ENCODE measurements at regions not wholly inside any gene's neighbourhood (a gene's known extent, or its start where the extent isn't known, plus 50 kb on each side); places are given as distances from the start of the nearest gene placed in this dataset.
"Not testable (repeated sequence)": the region's sequence is repeated elsewhere in the genome, so short reads cannot be mapped to it uniquely, and the experiment has no call there.

- DNase-seq, result no peak
Measured at GRCh38 chr14:65153101-65153500, 50.8 kb upstream of the MAX start.

DNA sequence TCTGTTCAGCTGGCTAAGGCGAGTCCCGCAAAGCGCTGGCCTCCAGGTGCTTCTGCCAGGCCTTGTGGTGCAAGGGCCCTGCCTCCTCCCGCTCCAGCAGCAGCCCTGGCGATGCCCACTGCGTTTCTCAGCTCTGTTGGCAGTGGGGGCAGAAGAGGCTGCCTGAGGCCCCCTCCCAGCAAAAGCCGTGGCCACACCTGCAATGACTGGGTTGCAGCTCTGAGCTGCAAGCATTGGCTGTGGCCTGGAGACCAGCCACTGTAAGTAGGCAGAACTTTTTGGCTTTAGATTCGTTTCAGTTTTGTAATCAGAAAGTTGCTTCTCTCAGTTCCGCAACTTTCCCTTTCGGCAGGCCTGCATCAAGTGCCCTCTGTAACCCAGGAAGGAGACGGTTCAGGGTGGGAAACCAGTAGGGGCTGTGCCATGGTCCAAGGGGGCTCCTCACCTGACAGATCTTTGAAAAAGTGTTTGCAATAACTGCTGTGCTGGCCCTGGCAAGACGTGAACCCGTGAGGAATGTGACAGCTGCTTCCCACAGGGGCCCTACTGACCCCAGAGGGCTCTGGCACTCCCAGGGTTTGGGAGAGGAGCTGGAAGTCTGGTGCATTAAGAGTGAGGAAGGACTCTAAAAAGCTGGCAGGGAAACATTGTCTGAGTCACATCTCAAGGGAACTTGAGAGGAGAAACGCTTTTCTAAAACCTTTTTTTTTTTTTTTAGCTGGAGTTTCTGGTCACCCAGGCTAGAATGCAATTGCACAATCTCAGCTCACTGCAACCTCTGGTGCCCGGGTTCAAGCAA, 54.5 kb upstream of the MAX start:
- DNase-seq, result no peak

DNA sequence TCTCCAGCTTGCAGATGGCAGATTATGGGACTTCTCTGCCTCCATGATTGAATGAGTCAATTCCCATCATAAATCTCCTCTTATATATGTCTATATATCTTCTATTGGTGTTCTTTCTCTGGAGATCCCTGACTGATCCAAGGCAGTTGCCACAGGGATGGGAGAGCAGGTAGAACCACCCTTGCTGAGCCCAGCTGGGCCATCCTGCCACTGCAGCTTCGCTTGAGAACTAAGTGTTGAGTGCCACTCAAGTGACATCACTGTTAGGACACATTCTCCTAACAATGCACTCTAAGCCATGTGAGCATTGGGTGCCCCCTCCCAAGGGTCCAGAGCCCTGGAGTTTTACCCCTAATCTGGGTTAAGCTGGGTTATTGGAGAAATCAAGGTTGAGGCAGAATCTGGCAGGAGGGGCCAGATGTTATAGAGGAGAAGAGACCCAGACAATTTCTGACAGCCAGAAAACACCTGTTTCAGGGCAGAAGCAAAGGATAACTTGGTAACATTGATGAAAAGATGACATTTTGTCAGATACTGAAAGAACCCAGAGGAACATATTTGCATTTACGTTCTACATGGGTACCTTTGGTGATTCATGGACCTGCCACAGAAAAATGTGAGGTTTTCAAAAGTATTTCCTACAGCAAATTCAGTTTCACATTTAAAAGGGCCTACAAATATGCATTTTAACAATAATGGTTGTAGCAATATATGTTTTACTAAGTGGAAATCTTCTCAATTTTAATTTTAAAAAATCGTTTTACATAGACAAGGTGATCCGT, 57.2 kb upstream of the MAX start:
- DNase-seq, result no peak

- no peak for DNase-seq
Measured at GRCh38 chr14:65160091-65160490, 57.8 kb upstream of the MAX start.

DNA sequence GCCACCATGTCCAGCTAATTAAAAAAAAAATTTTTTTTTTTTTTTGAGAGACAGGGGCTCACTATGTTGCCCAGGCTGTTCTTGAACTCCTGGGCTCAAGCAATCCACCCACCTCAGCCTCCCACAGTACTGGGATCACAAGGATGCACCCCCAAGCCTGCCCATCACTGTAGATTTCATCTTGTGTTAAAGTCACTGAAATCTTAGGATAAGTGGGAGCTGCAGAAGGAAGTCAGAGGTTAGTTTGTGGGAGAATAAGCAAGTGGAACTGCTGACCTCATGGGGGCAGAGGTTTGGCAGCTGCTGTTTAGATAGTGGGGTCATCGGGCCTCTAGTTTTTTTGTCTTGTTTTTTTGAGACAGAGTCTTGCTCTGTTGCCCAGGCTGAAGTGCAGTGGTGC, 59.7 kb upstream of the MAX start:
- no peak for DNase-seq

- DNase-seq, result peak; percentile 34
Measured at GRCh38 chr14:65164068-65164824, 61.9 kb upstream of the MAX start.

GRCh38 chr14:65164825-65165135, 62.5 kb upstream of the MAX start:
- DNase-seq, result no peak

- no peak for DNase-seq
Measured at GRCh38 chr14:65167072-65167645, 64.8 kb upstream of the MAX start.

GRCh38 chr14:65168840-65169239, 66.5 kb upstream of the MAX start:
- DNase-seq, result no peak

DNA sequence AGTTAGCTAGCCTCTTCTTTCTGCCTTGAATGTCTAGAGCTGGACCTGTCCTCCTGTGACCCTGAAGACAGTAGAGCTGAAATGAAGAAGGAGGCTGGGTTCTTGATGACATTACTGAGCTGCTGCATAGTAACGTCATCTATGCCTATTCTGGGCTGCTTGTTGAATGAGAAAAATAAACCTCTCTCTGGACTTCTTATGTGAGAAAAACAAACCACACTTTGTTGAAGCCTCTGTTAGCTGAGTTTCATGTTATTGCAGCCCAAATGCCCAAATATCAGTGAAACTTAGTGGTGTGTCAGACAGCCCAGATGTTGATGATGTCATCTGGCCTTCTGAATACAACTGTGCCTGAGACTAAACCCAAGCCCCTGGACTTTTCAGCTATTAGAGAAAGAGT, 67.0 kb upstream of the MAX start:
- DNase-seq, result no peak

GRCh38 chr14:65170318-65170717, 68.0 kb upstream of the MAX start:
- no peak for DNase-seq

GRCh38 chr14:65170768-65171507, 68.6 kb upstream of the MAX start:
- peak; percentile 41 for DNase-seq

GRCh38 chr14:65173973-65174693, 71.8 kb upstream of the MAX start:
- DNase-seq, result no peak

GRCh38 chr14:65174783-65175182, 72.5 kb upstream of the MAX start:
- no peak for DNase-seq

GRCh38 chr14:65177551-65177950, 75.2 kb upstream of the MAX start:
- no peak for DNase-seq

DNA sequence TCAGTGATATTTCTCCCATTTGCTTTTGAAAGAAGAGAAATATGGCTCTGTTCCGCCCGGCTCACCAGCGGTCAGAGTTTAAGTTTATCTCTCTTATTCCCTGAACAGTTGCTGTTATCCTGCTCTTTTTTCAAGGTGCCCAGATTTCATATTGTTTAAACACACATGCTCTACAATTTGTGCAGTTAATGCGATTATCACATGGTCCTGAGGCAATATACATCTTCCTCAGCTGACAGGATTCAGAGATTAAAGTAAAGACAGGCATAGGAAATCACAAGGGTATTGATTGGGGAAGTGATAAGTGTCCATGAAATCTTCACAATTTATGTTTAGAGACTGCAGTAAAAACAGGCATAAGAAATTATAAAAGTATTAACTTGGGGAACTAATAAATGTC, 76.9 kb upstream of the MAX start:
- not testable (repeated sequence) for DNase-seq

- no peak for DNase-seq
Measured at GRCh38 chr14:65179918-65180724, 77.8 kb upstream of the MAX start.

DNA sequence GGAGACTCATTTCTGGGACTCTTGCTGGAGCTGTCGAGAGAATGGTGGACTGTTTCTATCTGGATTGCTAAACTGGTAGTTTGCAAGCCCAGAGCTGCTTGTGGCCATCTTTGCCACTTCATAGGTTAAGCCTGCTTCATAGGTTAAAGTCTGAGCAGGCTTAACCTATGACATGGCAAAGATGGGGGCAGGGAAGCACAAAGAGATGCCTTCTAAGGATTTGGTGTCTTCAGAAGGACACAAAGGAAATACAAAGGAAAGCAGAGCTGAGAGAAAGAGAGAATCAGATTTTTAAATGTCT, 78.4 kb upstream of the MAX start:
- DNase-seq, result no peak

DNA sequence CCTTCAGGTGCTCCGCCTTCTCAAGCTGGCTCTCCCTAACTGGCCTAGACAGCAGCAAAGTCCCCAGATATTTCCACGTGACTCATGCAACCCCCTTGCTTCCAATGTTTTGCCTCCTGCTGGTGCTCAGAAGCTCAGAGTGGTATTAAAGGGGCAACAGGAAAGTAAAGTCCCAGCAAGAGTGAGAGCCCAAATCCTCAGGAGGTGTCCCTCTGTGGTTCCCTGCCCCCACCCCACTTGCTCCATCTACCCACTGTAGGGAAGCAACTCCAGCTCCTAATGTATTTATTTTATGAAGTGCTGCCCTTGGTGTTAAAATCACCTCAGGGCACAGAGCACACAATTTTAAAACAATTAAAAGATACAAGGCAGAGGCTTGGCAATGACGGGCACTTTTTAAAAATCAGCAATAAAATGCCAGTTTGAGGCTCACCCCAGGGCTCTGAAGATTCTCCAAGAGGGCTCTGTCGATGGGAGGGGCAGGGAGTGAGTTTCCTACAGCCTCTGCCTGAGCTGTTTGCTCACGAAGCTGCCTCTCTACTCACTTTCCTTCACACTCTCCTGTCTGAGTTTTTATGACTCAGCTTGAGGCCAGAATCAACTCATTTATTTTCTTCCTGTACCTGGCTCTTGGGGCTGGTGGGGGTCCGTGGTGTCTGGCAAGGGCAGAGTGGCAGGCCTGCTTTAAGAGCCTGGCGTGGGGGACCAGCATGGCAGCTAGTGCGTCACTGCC, 81.9 kb upstream of the MAX start:
- DNase-seq, result no peak

DNA sequence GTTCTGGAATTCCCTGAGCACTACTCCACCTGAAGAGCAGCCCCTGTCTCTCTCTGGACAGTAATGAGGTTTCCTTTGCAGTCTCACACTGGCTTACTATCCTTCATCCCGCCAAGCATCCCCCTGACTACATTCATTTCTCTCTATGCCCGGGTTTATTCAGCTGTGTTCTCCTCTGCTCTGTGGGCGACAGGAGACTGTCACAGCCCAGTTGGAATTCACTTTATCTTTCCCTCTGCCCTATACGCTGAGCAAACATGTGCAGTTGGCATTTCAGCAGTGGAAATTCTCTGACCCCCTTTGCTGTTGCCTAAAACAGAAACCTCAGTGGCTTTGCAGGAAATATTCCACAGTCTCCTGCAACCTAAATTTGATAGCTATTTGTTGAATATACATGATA, 83.5 kb upstream of the MAX start:
- DNase-seq, result no peak

Measured in muscle of arm (tissue), 1 donor.